Peyer's patch (tissue), 4 donors: ENCODE measurements at regions not wholly inside any gene's neighbourhood (a gene's known extent, or its start where the extent isn't known, plus 50 kb on each side); places are given as distances from the start of the nearest gene placed in this dataset.

Experiments used
- DNase-seq, 3 donors: peaks; one replicate each; pipeline ENCODE4 v3.0.0-alpha.2; 2017 to 2019
- H3K27ac ChIP-seq, 4 donors: fragments of 200-600 bp; sonication (generic); one replicate each; pipeline ENCODE4 v1.5.1; 2016 to 2019
- H3K27me3 ChIP-seq, 2 donors: fragments of 200-600 bp; sonication (generic); one replicate each; pipeline ENCODE4 v1.5.1; 2019
- H3K36me3 ChIP-seq, 3 donors: fragments of 200-600 bp; sonication (generic); one replicate each; pipeline ENCODE4 v1.5.1; 2016 to 2019
- H3K4me1 ChIP-seq, 4 donors: fragments of 200-600 bp; sonication (generic); one replicate each; pipeline ENCODE4 v1.5.1; 2016 to 2019
- H3K4me3 ChIP-seq, 4 donors: fragments of 200-600 bp; sonication (generic); 1 replicate in 3 of 4; 2 replicates in 1 of 4; pipeline ENCODE4 v1.5.1; 2016 to 2019; ENCODE audit warnings: mild to moderate bottlenecking in 1 of 4
- H3K9me3 ChIP-seq, 4 donors: fragments of 200-600 bp; sonication (generic); one replicate each; pipeline ENCODE4 v1.5.1; 2016 to 2019; ENCODE audit warnings: mild to moderate bottlenecking in 1 of 4
- CTCF ChIP-seq, 6 experiments: fragments of 450-650 bp in 4 of 6; fragments of 200-600 bp in 2 of 6; sonication (generic) in 1 of 6; IDR thresholded peaks; one replicate each; pipeline ENCODE4 v1.5.1; 2017 to 2019; ENCODE audit warnings: antibody characterized with exemption in 6 of 6, mild to moderate bottlenecking in 3 of 6, moderate library complexity in 1 of 6
- POLR2A ChIP-seq, 2 donors: fragments of 450-650 bp; IDR thresholded peaks; one replicate each; pipeline ENCODE4 v1.5.1; 2017; ENCODE audit warnings: antibody characterized with exemption in 2 of 2, mild to moderate bottlenecking in 2 of 2, moderate library complexity in 2 of 2

- Histone ChIP-seq H3K27ac (no peak overlapping the region), H3K9me3 (no peaks in the 10 kb centered on the region), H3K4me1 (no peaks in the 10 kb centered on the region), H3K36me3 (no peaks in the 10 kb centered on the region), H3K4me3 (no peak overlapping the region), H3K27me3 (no peaks in the 10 kb centered on the region)
- no peak for DNase-seq
- TF ChIP-seq POLR2A (IDR thresholded peaks at IDR 0.05) (no peak), CTCF (IDR thresholded peaks at IDR 0.05) (no peak)
Measured at GRCh38 chr9:78881295-78881694, 584.4 kb downstream of the PSAT1 start.

GRCh38 chr9:78882481-78882880 lies 585.6 kb downstream of the PSAT1 start:
- no peak for DNase-seq
- no peak overlapping the region for H3K4me3 ChIP-seq
- H3K27me3 ChIP-seq = no peaks in the 10 kb centered on the region
- TF ChIP-seq POLR2A (IDR thresholded peaks at IDR 0.05) = no peak
- H3K4me1 ChIP-seq = no peaks in the 10 kb centered on the region
- H3K27ac ChIP-seq = no peak overlapping the region
- no peaks in the 10 kb centered on the region for H3K9me3 ChIP-seq
- no peaks in the 10 kb centered on the region for H3K36me3 ChIP-seq

DNA sequence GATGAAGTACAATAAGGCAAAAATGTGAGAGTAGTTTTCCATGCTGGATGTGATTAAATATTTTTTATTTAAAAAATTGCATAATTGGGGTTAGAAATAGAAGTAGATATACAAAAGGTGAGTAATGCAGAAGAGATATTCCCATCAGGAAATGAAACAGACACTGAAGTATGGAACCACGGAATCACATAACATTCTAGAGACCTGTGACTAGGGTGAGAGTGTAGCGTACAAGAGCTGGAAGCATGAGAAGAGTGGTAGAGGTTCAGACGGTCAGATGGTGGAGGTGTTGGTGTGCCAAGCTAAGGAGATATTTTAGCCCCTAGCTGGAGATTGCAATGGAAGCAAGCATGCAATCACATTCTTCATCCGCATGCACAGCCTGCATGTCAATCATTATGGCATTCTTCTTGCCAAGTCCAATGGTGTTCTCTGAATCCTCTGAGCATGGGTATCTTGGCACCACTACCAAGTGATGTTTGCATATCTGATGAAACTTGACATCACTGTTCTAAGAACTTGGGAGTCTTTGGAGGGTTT lies 587.8 kb downstream of the PSAT1 start:
- no peak overlapping the region for H3K4me3 ChIP-seq
- no peak overlapping the region for H3K27ac ChIP-seq
- H3K4me1 ChIP-seq = no peaks in the 10 kb centered on the region
- DNase-seq = no peak
- no peaks in the 10 kb centered on the region for H3K9me3 ChIP-seq
- no peaks in the 10 kb centered on the region for H3K27me3 ChIP-seq
- H3K36me3 ChIP-seq = no peaks in the 10 kb centered on the region
- TF ChIP-seq POLR2A (IDR thresholded peaks at IDR 0.05) = no peak
- no peak for TF ChIP-seq CTCF (IDR thresholded peaks at IDR 0.05)

- Histone ChIP-seq H3K27me3 (no peaks in the 10 kb centered on the region), H3K36me3 (no peaks in the 10 kb centered on the region), H3K4me1 (no peaks in the 10 kb centered on the region), H3K4me3 (no peak overlapping the region), H3K27ac (no peak overlapping the region), H3K9me3 (no peaks in the 10 kb centered on the region)
- no peak for DNase-seq
- TF ChIP-seq POLR2A (IDR thresholded peaks at IDR 0.05) = no peak
- no peak for TF ChIP-seq CTCF (IDR thresholded peaks at IDR 0.05)
Measured at GRCh38 chr9:78892182-78892581, 595.3 kb downstream of the PSAT1 start.

GRCh38 chr9:78892769-78893168 lies 595.8 kb downstream of the PSAT1 start:
- H3K9me3 ChIP-seq = no peaks in the 10 kb centered on the region
- DNase-seq = no peak
- no peak overlapping the region for H3K27ac ChIP-seq
- no peak overlapping the region for H3K4me3 ChIP-seq
- no peaks in the 10 kb centered on the region for H3K4me1 ChIP-seq
- TF ChIP-seq CTCF (IDR thresholded peaks at IDR 0.05) = no peak
- no peak for TF ChIP-seq POLR2A (IDR thresholded peaks at IDR 0.05)
- no peaks in the 10 kb centered on the region for H3K36me3 ChIP-seq
- no peaks in the 10 kb centered on the region for H3K27me3 ChIP-seq

DNA sequence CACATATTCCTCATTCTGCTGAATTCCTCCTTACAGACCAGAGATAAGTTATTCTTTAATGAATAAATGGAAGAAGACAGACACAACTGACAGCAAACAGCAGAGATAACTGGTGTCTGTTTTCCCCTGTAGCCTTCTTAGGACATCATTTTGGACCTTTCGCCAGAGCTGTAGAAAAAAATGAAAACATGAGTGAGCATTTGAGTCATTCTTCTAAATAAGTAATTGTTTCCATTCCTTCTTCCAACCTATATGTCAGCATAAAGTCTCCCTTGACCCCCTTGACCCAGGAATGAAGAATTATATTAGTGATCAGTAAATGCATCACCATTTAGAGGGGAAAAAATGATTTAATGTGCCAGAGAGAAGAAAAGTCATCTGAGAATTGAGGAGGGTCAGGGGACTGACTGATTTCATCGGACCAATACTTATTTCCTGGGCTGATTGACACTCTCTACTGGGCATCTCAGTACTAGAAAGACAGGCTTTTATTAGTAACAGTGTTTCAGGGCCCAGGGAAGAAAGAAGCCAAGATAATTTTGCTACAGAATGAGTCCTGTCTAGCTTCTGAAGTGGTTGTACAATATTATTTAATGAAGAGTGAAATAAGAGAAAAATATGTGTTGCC lies 597.0 kb downstream of the PSAT1 start:
- no peaks in the 10 kb centered on the region for H3K9me3 ChIP-seq
- TF ChIP-seq POLR2A (IDR thresholded peaks at IDR 0.05) (no peak), CTCF (IDR thresholded peaks at IDR 0.05) (no peak)
- DNase-seq = no peak
- no peaks in the 10 kb centered on the region for H3K4me1 ChIP-seq
- H3K4me3 ChIP-seq = no peak overlapping the region
- no peaks in the 10 kb centered on the region for H3K27me3 ChIP-seq
- H3K36me3 ChIP-seq = no peaks in the 10 kb centered on the region
- H3K27ac ChIP-seq = no peak overlapping the region
